Liver (tissue), 3 donors: ENCODE measurements at regions not wholly inside any gene's neighbourhood (a gene's known extent, or its start where the extent isn't known, plus 50 kb on each side); places are given as distances from the start of the nearest gene placed in this dataset.

Experiments
- CTCF ChIP-seq: fragments of 150-350 bp; IDR thresholded peaks from 2 replicates; pipeline ENCODE4 v1.5.1; 2017; ENCODE audit warnings: improper control_type of control experiment, low read depth, low read length; ENCODE audit not compliant: missing input control
- EGR1 ChIP-seq, 2 donors: IDR thresholded peaks; 2 replicates each; pipeline ENCODE4 v1.6.1; 2016 to 2018; ENCODE audit warnings: antibody characterized with exemption in 2 of 2, low read depth in 2 of 2
- HNF4A ChIP-seq, 2 donors: conservative IDR thresholded peaks; 2 replicates each; pipeline ENCODE4 v1.6.1; 2016; ENCODE audit warnings: antibody characterized with exemption in 2 of 2, mild to moderate bottlenecking in 2 of 2
- JUND ChIP-seq, 2 donors: IDR thresholded peaks; 2 replicates each; pipeline ENCODE4 v1.6.1; 2016; ENCODE audit warnings: antibody characterized with exemption in 2 of 2
- RXRA ChIP-seq, 2 donors: IDR thresholded peaks; 2 replicates each; pipeline ENCODE4 v1.6.1; 2017 to 2018; ENCODE audit warnings: antibody characterized with exemption in 2 of 2, mild to moderate bottlenecking in 1 of 2
- TAF1 ChIP-seq: conservative IDR thresholded peaks from 2 replicates; pipeline ENCODE4 v1.6.1; 2016; ENCODE audit warnings: antibody characterized with exemption, mild to moderate bottlenecking
- TF ChIP-seq, protein P1 (sequence below): IDR thresholded peaks from 2 replicates; pipeline ENCODE4 v1.6.1; 2016; ENCODE audit warnings: antibody characterized with exemption
- TF ChIP-seq, protein P2 (sequence below): IDR thresholded peaks from 2 replicates; pipeline ENCODE4 v1.6.1; 2016; ENCODE audit warnings: antibody characterized with exemption
- TF ChIP-seq, protein P3 (sequence below): IDR thresholded peaks from 2 replicates; pipeline ENCODE4 v1.6.1; 2016; ENCODE audit warnings: antibody characterized with exemption, mild to moderate bottlenecking
- donor health status: healthy.
- donor health status: healthy.

DNA sequence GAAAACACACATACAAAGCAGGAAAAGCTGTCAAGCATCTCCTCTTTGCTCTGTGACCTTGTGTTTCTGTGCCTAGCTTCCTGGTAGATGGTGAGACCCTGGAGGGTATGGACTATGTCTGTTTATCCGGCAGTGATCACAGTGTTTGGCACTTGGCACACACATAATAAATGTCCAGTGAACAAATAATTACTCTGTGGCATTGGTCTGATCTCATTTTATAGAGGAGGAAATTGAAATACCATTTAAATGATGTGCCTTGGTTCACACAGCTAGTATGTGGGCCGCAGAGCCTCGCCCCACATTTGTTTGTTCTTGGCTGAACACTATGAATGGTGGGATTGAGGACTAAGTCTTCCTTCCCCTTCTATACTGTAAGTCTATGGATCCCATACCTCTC is 104.7 kb upstream of the SPON1 start:
- TF ChIP-seq JUND (IDR thresholded peaks at IDR 0.05): no peak
- TF ChIP-seq CTCF: no peak
- TF ChIP-seq HNF4A (conservative IDR thresholded peaks at IDR 0.05): no peak
- TF ChIP-seq, protein P1, sequence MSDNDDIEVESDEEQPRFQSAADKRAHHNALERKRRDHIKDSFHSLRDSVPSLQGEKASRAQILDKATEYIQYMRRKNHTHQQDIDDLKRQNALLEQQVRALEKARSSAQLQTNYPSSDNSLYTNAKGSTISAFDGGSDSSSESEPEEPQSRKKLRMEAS: no peak
- no peak for TF ChIP-seq EGR1 (IDR thresholded peaks at IDR 0.05; ENCODE audit: low read depth in 2 of 2)
- TF ChIP-seq, protein P2, sequence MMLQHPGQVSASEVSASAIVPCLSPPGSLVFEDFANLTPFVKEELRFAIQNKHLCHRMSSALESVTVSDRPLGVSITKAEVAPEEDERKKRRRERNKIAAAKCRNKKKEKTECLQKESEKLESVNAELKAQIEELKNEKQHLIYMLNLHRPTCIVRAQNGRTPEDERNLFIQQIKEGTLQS: no peak
- no peak for TF ChIP-seq TAF1
- TF ChIP-seq, protein P3, sequence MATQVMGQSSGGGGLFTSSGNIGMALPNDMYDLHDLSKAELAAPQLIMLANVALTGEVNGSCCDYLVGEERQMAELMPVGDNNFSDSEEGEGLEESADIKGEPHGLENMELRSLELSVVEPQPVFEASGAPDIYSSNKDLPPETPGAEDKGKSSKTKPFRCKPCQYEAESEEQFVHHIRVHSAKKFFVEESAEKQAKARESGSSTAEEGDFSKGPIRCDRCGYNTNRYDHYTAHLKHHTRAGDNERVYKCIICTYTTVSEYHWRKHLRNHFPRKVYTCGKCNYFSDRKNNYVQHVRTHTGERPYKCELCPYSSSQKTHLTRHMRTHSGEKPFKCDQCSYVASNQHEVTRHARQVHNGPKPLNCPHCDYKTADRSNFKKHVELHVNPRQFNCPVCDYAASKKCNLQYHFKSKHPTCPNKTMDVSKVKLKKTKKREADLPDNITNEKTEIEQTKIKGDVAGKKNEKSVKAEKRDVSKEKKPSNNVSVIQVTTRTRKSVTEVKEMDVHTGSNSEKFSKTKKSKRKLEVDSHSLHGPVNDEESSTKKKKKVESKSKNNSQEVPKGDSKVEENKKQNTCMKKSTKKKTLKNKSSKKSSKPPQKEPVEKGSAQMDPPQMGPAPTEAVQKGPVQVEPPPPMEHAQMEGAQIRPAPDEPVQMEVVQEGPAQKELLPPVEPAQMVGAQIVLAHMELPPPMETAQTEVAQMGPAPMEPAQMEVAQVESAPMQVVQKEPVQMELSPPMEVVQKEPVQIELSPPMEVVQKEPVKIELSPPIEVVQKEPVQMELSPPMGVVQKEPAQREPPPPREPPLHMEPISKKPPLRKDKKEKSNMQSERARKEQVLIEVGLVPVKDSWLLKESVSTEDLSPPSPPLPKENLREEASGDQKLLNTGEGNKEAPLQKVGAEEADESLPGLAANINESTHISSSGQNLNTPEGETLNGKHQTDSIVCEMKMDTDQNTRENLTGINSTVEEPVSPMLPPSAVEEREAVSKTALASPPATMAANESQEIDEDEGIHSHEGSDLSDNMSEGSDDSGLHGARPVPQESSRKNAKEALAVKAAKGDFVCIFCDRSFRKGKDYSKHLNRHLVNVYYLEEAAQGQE: no peak
- no peak for TF ChIP-seq RXRA (IDR thresholded peaks at IDR 0.05)
